Superior temporal gyrus (tissue), 1 donor: ENCODE measurements at regions not wholly inside any gene's neighbourhood (a gene's known extent, or its start where the extent isn't known, plus 50 kb on each side); places are given as distances from the start of the nearest gene placed in this dataset.

Source experiments
- DNase-seq: peaks from one replicate; pipeline ENCODE4 v3.0.0-alpha.2; 2016; ENCODE audit errors: extremely low spot score

DNA sequence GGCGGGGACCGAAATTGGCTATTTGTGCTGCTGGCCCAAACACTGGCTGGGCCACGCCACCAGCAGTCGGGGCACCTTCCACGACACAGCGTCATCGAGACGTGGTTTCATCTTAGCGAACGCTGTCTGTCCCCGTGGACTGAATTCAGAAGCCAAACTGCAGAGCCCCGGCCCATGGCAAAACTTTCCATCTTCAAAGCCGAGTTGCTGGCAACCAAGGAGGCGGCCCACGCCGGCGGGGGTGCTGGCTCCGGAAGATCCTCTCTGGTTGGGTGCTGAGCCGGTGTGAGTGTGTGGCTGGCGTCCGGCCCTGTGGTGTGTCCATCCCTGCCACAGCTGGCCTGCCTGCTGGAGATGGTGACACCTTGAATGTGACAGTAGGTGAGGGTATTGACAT is 96.6 kb upstream of the ADRA2C start:
- DNase-seq: no peak

DNA sequence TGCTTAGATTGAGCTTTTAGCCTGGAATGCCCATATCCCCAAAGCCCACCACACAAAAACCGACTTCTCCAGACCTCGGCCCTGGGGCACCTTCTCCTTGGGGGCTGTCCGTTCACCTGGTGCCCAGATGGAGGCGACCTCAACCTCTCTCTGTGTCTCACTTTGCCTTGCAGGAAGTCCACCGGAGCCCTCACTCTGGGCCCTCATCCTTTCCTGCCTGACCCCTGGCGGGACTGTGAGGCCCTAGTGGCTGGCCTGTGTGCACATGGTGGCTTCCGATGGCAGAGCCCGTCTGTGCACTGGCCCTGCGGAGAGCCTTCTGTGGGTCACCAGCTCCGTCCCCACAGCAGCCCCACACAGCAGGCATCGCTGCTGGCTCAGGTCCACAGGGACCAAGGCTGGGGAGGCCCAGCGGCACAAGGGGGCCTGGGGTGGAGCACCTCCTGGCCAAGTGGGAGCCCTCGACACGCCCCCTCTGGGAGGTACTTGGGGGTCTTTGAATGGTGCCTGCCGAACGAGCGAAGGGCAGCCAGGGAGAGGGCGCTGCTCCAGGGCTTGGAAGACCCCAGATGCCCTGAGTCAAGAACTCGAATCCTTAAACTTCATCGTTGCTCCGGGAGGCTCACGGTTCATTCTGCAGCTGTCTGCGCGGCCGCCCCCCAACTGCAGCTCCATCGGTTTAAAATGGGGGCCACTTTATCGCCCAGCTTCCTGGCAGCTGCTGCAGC is 97.2 kb upstream of the ADRA2C start:
- no peak for DNase-seq

DNA sequence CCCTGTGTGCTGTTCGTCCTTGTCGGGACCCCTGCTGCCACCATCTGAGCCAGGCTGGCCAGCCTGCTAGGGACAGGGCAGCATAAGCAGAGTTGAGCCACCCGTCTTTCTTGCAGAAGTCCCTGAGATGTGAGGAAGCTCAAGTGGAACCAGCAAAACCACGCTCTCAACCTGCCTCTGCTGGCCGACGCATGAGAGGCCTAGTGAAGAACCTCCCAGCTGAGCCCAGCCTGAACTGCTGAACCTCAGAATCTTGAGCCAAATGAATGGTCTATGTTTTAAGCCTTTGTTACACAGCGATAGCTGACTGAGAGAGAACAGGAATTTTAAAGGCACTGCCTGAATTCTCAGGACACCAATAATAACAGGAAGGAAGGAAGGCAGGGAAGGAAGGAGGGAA is 98.9 kb upstream of the ADRA2C start:
- no peak for DNase-seq

DNA sequence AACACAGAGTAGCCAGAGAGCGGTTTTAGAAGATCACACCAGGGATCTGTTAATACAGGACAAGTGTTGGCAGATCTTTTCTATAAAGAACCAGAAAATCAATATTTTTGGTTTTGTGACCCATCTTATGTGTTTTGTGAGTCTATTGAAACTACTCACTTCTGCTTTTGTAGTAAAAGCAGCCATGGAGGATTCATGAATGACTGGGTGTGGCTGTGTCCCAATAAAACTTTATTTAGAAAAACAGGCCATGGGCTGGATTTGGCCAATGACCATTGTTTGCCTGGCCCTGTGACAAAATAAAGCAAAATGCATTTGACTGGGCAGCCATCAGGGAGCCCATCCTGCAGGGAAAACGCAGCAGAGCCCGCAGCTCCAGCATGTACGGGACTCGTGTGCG is 99.9 kb upstream of the ADRA2C start:
- DNase-seq: no peak

DNA sequence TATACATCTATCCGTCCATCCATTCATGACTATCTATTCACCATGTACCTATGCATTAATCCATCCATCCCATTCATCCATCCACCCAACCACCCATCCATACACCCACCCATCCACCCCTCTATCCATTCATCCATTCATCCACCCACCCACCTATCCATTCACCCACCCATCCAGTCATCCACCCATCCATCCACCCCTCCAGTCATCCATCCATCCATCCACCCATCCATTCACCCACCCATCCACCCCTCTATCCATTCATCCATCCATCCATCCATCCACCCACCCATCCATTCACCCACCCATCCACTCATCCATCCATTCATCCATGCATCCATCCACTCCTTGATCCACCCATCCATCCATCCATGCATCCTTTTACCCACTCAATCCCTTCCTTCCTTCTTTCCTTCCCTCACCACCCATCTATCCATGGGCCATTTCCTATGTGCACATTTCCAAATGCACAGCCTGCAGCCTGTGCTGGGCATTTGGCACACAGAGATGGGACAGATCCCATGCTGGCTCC is 100.8 kb upstream of the ADRA2C start:
- DNase-seq: no peak

DNA sequence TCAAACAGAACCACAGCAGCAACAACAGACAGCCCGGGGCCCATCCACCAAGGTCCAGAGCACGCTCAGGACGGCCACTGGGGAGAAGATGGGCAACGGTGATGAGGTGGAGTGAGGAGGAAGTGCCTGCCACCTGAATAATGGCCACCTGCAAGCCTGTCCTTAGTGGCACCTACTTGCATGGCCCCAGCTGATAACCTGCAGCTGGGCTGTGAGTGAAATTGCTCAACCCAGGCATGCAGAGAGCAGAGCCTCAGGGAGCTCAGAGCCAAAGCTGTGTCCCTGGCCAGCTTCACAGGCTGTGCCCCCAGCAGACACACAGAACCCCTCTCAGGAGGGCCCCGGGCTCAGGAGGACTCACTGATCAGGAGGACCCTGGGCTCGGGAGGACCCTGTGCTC is 102.4 kb upstream of the ADRA2C start:
- no peak for DNase-seq

DNA sequence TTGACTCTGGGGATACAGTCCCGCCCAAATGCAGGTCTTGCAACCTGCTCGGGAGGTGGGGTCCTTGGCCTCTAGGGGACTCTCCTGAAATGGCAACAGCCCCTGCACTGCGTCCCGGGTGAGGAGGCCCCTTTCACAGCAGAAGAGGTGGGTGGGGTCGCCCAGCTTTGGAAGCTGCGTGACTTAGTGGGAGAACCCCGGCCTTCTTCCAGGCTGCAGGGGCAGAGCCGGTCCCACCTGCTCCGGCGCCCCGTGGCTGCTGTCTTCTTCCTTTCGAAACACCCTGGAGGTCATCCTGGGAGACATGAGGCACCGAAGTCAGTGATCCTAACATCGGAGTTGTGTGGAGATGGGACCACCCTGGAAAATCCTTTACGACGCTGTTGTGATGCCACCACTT is 103.7 kb upstream of the ADRA2C start:
- no peak for DNase-seq

DNA sequence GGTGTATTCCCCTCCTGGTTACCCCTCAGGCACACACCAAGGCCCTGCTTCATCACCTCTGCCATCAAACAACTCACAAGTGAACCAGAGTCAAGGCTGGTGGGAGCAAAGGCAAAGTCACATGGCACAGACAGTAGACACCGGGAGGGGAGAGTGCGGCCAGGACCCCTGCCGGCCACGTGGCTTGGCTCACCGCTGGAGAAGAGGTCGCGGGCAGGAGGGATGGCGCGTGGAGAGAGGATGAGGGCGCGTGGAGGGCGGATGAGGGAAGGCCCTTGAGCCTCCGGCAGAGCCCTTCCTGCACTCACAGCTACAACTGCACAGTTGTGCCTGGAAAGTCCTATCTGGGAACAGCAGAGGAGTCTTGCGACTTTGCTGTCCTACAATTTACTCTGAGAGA is 104.2 kb upstream of the ADRA2C start:
- no peak for DNase-seq

DNA sequence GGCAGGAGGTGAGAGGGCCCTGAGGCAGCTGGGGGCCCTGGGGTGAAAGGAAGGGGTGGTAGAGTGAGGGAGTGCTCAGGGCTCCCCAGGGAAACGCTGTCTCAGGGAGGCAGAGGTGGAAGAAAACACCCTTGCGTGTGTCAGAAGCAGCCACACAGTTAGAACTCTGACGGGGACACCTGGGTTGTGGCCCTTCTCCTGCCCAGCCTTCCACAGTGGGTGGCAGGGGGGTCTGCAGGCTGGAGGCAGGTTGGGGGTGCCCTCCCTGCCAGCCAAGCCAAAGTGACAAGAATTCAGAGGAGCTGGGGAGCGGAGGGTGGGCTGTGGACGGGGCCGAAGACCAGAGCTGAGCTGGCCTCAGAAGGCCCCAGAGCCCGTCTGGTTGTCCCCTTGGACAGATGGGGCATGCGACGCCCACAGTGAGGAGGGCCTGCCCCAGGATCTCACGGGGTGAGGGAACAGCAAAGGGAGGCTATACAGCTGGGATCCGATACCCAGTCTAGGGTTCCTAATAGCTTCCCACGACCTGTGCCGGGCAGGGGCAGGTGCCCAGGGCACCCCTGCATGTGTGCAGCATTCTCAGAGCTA is 105.2 kb upstream of the ADRA2C start:
- DNase-seq: no peak

DNA sequence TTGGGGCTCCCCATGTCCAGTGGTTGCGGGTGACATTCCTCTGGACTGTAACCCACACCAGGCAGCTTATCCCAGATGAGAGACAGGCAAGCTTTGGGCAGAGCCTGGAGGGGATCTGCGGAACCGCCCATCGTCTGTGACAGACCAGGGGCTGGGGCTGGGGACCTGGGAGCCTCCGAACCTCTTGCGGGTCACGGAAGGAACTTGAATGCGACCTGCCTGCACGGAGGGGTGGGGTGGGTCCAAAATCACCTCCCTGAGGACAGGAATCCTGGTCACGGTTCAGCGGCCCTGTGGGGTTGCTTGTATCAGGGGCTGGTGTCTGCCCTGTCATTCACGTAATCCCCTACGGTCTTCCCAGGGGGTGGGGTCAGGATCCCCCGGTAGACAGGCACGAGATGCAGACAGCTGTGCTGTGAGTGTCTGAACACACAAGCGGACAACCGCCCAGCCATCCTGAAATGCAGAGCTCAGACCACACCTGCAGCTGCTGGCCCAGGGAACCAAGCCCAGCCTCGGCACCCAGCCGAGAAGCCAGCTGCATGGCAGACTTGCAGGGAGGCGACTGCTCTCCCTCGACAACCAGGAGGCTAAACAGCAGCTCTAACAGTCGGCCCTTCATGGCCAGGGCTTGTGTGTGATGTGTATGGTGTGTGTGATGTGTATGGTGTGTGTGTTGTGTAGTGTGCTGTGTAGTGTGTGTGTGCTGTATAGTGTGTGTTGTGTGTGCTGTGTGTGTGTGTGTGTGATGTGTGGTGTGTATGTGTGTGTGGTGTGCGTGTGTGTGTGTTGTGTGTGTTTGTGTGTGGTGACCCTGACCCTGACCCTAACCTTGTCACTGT is 105.9 kb upstream of the ADRA2C start:
- DNase-seq: peak; percentile 68

DNA sequence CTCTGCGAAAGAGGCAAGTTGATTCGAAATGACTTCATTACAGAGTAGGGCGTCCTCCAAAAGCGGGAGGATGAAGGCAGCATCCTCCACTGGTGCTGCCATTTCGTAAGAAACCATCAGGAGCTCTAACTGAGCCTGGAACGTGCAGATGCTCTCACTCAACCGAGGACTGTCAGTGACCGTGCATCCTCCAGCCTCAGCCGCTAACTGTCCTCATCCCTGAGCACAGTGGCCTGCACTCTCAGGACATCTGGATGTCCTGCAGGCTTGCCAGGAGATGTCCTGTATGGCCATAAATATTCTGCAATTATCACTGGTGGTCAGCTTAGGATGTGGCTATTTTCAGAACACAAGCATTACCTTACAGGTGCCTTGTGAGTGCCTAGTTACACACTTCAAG is 107.1 kb upstream of the ADRA2C start:
- no peak for DNase-seq

DNA sequence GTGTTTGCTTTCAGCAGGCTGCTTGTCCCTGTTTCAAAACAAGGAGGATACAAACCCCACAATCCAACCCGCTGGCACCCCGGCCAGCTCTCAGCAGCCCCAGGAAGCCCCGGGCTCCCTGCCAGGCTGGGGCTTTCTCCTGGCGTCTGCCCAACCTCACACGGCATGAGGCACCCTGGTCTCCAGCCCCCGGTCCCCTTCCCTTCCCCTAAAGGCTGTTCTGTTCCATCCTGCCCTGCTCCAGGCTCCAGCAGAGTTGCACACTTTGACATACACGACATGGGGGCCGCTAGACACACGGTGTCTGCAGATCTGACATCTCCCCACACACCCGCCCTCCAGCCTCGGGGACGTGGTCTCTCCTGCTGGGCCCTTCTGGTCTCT is 107.7 kb upstream of the ADRA2C start:
- DNase-seq: no peak

DNA sequence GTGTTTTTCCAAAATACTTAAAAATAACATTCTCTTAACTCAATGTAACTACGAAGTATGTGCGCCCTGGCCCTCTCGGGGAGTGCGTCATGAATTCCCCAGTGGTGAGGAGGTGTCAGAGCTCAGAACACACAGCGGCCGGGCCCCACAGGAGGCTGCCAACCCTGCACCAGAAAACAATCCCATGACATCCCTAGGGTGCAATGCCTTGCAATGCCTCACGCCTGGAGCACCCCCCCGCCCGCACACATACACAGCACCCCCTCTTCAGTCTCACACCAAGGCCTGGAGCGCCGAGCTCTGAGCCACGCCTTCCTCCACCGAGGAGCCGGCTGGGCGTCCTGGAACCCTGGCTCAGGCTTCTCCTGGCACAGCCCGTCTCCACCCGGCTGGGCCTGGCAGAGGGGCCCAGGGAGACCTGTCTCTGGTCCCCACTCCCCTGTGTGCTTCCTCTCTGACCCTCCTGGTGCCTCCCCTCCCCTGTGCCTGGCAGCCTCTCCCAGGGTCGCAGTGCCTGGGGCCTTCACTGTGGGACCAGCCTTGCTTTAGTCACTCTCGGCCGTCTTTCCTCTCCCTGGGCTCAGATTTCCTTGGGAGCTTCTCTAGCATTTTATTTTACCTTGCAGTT is 108.2 kb upstream of the ADRA2C start:
- no peak for DNase-seq

DNA sequence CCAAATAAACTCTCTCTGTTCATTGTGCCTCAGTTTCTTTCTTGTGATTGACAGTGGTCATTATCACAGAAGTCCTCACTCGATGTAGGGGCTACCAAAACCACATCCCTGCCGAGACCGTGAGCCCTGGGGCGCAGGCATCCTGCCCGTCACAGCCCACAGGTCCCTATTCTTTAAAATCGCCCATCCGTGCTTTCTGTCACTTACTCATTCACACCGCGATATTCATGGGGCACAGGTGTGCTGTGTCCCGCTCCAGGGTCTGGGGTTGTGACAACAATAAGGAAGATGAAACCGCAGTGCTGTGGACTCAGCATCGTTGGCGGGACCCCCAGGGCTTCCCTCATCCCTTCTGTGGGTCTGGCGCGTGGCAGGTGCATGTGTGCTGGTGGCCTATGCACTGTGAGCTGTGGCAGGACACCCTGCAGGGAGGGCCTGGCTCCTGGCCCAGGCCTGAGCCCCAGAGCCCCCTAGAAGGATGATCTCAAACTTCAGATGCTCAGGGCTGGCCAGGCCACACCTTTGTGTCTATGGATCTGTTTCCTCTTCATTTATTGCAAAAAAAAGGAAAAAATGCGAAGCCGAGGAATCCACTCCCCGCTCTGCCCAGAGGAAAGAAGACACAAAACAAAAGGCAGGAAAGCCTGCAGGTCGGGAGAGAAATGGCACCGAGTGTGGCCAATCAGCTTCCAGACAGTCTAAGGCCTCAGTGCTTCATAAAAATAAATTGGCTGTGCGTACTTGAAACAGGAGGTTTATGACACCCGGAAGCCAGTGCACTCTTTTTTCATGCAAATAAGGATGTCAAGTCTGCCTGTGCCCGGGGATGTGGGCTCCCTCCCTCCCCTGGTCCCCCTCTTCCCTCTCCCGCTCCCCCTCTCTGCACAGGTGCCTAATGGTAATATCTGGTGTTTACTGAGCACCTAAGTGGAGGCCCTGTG is 109.5 kb upstream of the ADRA2C start:
- no peak for DNase-seq

DNA sequence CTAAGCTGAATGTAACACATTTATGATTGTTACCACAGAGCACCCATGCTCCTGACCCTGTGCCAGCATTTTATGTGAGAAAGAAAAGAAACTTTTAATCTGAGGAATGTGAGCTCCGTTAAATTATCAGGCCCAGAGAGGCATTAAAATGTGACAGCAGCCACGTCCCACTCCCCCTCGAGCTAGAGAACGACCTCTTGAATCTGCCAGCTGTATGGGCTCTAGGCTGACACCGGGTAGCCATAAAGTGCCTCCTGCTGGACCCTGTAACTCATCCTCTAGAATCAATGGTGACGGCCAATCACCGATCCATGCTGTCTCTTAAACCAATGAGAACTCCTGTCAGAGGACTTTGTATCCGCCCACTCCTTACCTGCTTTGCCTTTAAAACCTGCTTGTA is 110.2 kb upstream of the ADRA2C start:
- no peak for DNase-seq

DNA sequence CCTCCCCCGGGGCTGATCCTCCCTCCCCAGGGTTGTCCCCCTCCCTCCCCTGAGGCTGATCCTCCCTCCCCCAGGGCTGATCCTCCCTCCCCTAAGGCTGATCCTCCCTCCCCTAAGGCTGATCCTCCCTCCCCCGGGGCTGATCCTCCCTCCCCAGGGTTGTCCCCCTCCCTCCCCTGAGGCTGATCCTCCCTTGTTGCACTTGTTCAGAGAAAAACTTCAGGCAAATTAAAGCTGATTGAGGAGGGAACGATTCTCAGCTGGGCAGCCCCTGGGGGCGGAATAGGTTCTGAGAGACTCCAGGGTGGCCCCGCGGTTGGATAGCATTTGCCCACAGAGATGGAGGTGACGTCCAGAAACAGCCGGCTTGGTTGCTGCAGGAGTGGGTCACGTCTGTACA is 110.7 kb upstream of the ADRA2C start:
- DNase-seq: no peak

DNA sequence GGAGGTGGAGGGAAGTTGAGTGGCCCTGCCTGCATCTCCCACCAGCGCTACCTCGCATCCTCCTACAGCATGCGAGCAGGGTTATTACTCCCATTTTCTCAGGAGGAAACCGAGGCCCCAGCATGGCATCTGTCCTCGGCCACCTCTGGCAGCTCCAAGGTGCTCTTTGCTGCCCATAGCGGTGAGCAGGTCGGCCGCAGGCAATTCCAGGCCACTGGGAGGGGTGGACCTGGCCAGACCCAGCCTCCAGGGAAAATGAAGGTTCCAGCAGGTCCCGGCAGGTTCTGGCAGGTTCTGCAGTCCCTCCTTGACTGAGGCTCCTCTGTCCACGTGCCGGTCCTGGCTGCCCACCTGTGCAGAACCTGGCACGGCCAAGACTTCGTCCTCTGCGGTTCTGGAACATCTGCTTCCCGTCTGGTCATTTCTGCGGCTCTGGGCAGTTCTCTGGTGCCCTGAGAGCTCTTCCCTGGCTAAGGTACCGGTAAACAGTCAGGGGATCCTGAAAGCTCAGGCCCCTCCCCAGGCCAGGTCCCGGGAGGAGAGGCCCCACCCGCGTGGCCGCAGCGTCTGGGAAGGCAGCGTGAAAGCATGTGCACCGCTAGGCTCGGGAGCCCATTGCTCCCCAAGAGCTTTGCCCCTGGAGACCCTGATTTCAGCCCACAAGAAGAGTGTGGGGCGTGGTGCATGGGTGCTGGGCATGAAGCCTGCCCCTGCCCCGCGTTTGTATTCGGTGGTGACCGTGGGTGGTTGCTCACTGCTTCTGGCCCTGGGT is 112.0 kb upstream of the ADRA2C start:
- DNase-seq: no peak

DNA sequence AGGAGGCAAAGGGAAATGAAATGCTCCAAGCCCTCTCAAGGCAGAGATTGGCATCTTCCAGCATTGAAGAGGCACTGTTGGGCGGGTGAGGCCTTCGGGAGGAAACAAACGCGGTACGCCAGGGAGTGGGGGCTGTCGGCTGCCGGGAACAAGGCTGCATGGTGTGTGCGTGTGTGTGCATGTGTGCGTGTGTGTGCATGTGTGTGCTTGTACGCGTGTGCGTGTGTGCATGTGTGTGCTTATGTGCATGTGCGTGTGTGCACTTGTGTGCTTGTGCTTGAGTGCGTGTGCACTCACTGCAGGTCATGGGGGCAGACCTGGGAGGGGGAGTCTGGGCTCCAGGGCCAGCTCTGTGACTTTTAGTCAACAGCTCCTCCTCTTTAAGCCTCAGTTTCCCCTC is 113.6 kb upstream of the ADRA2C start:
- DNase-seq: no peak

DNA sequence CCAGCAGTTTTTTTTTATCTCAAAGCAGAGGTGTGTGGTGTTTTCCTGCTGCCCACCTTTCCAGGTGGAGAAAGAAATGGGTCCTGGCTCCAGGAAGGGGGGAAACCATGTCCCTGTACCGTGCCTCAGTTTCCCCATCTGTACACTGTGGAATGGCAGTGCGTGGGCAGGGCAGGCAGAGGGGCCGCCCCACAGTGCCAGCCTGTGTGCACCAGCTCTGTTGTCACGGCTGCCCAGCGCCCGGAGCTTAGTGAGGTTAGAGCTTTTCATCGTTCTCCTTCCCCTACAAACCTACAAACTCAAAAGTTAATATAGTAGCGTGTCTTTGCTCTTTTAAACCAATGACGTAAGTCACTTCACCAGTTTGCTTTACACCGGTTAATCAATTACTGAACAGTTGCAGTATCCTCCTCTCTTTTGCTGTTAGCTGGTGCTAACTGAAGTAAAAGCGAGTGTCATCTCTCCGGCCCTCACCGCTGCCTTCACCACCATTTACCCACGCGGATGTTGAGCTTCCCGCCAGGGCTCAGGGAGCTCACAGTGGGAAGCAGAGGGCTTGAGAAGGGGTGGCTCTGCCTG is 114.8 kb upstream of the ADRA2C start:
- no peak for DNase-seq

DNA sequence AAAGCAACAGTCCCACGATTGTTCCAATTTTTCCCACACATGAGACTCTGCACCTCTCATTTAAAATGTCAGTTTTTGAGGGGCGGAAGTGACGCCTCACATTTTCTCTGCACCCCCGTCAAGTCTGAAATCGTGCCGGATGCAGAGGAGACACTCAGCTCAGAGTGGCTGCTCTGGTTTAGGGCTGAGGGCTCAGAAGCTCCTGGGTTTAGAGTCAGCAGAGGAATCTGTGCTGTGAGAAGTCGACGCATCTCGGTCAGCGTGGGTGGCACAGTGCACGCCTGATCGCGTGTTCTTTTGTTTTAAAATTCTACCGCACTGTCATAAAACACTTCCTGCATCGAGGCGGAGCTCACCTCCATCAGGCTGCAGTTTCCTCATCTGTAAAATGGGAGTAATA is 116.7 kb upstream of the ADRA2C start:
- DNase-seq: no peak
